HG02840 (cell line): ENCODE measurements at regions not wholly inside any gene's neighbourhood (a gene's known extent, or its start where the extent isn't known, plus 50 kb on each side); places are given as distances from the start of the nearest gene placed in this dataset.
"Not testable (repeated sequence)": the region's sequence is repeated elsewhere in the genome, so short reads cannot be mapped to it uniquely, and the experiment has no call there.

Experiments used
- ATAC-seq: cut with Tn5 transposase; IDR thresholded peaks from one replicate; pipeline ENCODE4 v1.9.1; 2021; ENCODE audit warnings: mild to moderate bottlenecking, moderate library complexity, moderate number of reproducible peaks; ENCODE audit not compliant: unreplicated experiment, low FRiP score

GRCh38 chr2:59853032-59853431 is 700.4 kb downstream of the BCL11A start:
- no peak for ATAC-seq

- ATAC-seq = no peak
Measured at GRCh38 chr2:59851836-59852475, 701.5 kb downstream of the BCL11A start.

GRCh38 chr2:59850554-59850953 is 702.9 kb downstream of the BCL11A start:
- no peak for ATAC-seq

GRCh38 chr2:59833941-59834340 is 719.5 kb downstream of the BCL11A start:
- no peak for ATAC-seq

GRCh38 chr2:59830601-59831000 is 722.9 kb downstream of the BCL11A start:
- ATAC-seq = no peak

GRCh38 chr2:59827677-59828076 is 725.8 kb downstream of the BCL11A start:
- ATAC-seq = no peak

GRCh38 chr2:59826177-59826576 is 727.3 kb downstream of the BCL11A start:
- ATAC-seq = no peak

- no peak for ATAC-seq
Measured at GRCh38 chr2:59824314-59824713, 729.1 kb downstream of the BCL11A start.

GRCh38 chr2:59816075-59816474 is 737.4 kb downstream of the BCL11A start:
- no peak for ATAC-seq

GRCh38 chr2:59810283-59810682 is 743.2 kb downstream of the BCL11A start:
- not testable (repeated sequence) for ATAC-seq

- no peak for ATAC-seq
Measured at GRCh38 chr2:59806486-59806885, 747.0 kb downstream of the BCL11A start.

GRCh38 chr2:59804732-59805131 is 748.7 kb downstream of the BCL11A start:
- no peak for ATAC-seq

GRCh38 chr2:59803586-59803985 is 749.9 kb downstream of the BCL11A start:
- no peak for ATAC-seq

- no peak for ATAC-seq
Measured at GRCh38 chr2:59798687-59799232, 754.7 kb downstream of the BCL11A start.

GRCh38 chr2:59791004-59791618 is 762.3 kb downstream of the BCL11A start:
- no peak for ATAC-seq

GRCh38 chr2:59790186-59791003 is 763.1 kb downstream of the BCL11A start:
- ATAC-seq = no peak

- ATAC-seq = no peak
Measured at GRCh38 chr2:59789523-59789922, 763.9 kb downstream of the BCL11A start.

GRCh38 chr2:59787095-59787494 is 766.4 kb downstream of the BCL11A start:
- no peak for ATAC-seq

- ATAC-seq = no peak
Measured at GRCh38 chr2:59786684-59787083, 766.8 kb downstream of the BCL11A start.

- ATAC-seq = no peak
Measured at GRCh38 chr2:59779571-59779970, 773.9 kb downstream of the BCL11A start.

GRCh38 chr2:59777120-59777519 is 776.3 kb downstream of the BCL11A start:
- ATAC-seq = no peak

GRCh38 chr2:59776726-59777008 is 776.8 kb downstream of the BCL11A start:
- ATAC-seq = no peak
